Hematopoietic multipotent progenitor cell treated with erythropoietin and hydrocortisone succinate and interleukin-3 and kit ligand, for 17 days (in vitro differentiated cells): ENCODE measurements at regions not wholly inside any gene's neighbourhood (a gene's known extent, or its start where the extent isn't known, plus 50 kb on each side); places are given as distances from the start of the nearest gene placed in this dataset.
"Not testable (repeated sequence)": the region's sequence is repeated elsewhere in the genome, so short reads cannot be mapped to it uniquely, and the experiment has no call there.

Experiments
- DNase-seq: peaks from one replicate; pipeline ENCODE4 v3.0.0-alpha.2; 2015; ENCODE audit warnings: low spot score

DNA sequence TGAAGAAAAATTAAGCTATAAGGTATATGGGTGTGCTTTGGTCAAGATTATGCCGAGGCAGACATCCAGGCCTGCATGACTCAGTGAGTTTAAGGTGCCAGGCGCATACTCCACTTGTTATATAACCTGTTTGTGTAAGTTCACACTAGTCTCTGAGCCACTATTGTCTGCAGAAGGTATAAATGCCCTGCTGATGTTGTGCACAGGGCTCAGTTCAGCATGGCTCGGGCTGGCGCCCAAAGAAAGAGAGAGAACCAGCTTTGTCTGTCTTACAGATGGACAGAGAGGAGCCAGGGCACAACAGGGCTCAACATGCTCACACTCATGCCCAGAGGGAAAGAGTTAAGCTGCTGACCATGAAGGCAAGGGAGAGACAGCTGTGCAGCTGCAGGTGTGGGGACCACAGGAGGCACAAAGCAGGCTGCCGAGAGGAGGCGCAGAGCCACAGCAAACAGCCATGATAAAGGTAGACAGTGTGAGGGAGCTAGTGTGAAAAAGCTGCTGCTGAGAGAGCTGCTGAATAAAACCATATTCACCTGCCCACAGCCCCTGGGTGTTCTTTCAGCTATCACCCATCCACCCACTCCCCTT, 1587.6 kb upstream of the C9orf72 start:
- DNase-seq, result no peak

DNA sequence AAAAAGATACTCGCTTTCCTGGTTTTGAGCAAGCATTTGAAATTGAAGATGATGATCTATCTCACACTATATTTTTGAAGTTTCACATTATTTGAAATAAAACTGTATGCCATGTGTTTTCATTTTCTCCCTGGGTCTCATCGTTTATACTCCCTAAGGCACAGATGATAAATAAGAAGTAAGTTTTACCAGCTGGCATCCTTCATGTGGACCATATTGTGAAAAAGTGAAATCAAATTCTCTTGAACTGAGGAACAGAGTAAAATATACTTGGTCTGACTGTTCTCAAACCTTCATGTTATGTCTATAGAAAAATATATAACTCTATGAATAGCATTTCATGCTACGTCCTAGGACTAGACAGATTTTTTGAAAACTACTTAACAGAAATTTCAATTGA, 1600.9 kb upstream of the C9orf72 start:
- DNase-seq, result no peak

DNA sequence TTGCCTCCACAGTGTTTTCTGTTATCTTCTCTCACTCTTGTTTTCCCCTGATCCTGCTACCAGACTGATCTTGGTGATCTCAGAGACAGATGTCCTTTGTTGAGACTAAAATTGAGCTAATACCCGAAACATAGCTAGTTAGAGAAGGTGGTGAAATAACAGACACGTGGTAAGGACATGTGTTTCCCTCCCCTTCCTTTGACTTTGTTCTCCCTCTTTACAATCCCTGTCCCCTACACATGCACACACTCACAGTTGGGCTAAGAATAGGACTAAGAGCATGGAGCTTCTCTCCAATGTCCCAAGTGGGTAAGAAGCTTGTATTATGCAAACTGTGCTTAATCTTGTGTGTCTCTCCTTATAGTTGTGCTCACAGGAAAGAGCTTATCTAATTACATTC, 1603.0 kb upstream of the C9orf72 start:
- DNase-seq, result no peak

DNA sequence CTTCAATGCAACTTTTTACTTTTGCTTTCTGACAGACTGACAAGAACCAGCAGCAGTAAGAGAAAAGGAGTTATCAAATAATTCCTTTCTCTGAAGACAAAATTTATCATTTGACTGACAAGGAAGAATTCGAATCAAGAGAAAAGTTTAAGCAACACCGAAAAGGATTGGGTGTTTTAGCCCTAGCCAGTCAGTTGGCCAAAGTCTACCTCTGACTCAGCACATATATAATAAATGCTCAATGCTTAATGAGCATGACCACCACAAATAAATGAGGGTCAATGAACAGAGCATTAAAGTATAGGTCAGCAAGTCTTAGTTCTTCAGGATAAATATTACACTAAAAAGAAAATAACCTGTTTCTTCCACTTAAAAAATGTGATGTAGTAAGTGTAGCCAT, 1603.5 kb upstream of the C9orf72 start:
- DNase-seq, result no peak

DNA sequence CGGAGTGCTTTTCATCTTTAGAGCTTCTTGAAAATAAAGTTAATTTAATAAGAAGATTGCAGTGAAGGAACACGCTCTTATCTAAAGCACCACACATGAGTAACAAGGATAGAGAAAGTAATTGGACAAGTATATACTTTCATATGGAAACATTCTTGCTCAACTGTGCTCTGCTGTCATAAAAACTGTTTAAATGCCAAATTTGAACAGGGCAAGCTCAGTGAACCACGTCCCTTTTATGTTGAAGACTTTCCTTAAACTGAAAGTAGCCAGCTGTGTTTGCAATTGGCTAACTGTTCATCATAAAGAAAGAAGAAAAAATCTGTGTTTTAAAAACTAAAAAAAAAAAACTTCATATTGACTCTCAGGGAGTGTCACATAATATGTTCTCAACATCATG, 1610.7 kb upstream of the C9orf72 start:
- DNase-seq, result no peak

DNA sequence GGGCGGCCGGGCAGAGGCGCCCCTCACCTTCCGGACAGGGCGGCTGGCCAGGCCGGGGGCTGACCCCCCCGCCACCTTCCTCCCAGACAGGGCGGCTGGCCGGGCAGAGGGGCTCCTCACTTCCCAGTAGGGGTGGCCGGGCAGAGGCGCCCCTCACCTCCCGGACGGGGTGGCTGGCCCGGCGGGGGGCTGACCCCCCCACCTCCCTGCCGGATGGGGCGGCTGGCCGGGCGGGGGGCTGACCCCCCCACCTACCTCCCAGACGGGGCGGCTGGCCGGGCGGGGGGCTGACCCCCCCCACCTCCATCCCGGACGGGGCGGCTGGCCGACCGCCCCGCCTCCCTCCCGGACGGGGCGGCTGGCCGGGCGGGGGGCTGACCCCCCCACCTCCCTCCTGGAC, 1615.5 kb upstream of the C9orf72 start:
- not testable (repeated sequence) for DNase-seq

DNA sequence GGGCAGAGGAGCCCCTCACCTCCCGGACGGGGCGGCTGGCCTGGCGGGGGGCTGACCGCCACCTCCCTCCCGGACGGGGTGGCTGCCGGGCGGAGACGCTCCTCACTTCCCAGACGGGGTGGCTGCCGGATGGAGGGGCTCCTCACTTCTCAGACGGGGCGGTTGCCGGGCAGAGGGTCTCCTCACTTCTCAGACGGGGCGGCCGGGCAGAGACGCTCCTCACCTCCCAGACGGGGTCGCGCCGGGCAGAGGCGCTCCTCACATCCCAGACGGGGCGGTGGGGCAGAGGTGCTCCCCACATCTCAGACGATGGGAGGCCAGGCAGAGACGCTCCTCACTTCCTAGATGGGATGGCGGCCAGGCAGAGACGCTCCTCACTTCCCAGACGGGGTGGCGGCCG, 1615.9 kb upstream of the C9orf72 start:
- not testable (repeated sequence) for DNase-seq

DNA sequence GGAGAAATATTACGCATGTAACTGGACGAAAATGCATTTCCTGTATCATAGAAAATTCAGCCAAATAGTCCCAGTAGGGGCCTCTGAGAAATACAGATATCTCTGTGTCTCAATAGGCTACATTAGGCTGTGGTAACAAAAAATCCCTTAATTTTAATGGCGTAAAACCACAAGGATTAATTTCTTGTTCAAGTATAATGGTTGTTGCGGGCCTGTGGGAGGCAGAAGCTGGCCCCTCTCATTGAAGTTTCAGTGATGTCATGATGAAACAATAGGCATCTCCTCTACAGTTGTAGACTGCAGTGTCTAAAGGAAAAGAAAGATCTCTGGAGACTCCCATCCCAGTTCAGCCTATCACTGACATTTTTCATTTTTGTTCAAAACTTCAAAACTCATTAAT, 1625.6 kb upstream of the C9orf72 start:
- DNase-seq, result no peak

DNA sequence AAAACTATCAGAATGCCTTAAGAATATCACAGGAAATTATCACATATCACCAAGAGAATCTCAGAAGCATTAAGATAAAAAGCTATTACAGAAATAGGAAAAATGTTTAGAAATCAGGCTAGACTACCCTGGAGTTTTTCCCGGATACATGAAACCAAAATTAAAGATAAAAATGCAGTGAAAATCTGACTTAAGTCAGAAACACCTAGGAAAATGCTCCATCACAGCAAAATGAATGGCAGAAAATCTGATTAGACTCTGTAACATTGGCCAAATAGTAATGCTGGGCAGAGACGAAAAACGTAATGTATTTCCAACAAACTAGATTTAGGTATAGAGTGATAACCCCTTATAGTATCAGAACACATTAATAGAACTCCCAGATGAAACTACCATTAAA, 1626.7 kb upstream of the C9orf72 start:
- no peak for DNase-seq

DNA sequence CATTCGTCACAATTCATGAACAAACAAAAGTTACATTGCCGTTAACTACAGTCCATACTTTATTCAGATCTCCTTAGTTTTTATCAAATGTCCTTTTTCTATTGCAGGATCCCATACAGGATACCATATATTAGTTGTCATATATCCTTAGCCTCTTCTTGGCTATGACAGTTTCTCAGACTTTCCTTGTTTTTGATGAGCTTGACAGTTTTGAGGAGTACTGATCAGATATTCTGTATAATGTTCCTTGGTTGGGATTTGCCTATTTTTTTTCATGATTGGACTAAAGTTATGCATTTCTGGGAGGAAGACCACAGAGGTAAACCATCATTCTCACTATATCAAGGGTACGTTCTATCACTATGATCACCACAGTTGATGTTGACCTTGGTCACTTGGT, 1627.4 kb upstream of the C9orf72 start:
- DNase-seq, result no peak

DNA sequence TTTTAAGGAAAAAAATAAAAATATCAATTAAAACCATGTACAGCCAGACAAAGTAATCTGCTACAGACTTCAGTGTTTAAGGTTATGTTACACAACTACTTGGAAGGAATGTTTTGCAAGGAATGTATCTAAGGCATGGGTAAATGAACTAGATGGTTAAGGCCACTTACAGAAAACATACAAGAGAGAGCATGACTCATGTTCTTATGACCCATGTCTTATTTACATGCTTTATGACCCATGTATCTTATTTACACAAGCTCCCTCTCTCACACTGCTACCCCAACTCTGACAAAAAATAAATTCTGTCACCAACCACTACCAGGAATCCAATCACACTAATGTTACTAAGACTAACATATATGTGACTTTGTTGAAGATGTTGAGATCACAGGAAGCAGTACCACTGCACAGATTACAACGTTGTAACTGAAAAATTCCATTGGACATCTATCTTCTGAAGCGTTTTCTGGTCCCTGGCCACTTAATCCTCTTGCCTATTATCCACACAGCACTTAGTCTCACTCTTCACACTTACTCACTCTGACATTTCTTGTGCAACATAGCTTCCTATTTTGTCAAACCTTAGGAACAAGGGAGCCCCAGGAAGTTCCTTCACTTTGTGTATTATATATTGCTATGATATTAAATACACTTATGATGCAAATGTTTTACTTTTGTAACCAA, 1630.1 kb upstream of the C9orf72 start:
- DNase-seq, result no peak

DNA sequence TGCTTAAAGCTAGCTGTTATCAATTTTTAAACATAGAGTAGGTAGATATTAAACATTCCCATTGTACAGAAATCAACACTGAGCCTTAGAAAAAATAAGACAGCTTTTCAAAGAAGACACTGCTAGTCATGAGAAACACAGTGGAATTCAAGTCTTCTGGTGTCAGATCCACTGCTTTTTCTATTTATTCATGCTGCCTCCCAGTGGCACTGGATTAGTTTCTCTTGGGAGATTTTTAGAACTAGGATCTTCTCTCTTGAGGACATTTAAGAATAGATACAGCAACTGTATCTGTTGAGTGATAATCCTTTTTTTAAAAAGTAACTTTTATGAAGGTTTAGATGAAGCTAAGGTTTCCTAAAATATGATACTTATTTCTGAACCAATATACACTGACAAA, 1635.4 kb upstream of the C9orf72 start:
- no peak for DNase-seq

DNA sequence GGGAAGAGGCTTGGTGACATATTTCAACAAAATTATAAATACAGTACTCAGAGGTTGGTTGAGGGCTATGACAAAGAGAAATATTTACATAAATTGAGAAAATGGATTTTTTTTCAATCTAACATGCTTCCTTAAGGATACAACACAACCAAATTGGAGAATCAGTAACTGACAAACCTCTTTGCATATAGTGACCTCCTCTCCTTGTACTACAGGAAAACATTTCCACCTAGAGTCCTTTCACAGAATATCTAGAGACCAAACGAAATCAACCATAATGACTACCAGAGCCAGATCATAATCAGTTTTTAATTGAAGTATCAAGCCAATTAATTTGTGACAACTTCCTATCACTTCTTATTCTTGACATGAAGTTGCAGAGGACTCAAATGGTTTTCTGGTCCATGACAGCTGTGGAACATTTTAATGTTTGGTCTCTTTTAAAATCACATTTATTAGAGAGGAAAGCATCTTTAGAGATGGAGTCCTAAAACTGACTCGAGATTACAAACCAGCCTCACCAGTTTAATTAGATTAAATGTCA, 1636.5 kb upstream of the C9orf72 start:
- DNase-seq, result no peak

DNA sequence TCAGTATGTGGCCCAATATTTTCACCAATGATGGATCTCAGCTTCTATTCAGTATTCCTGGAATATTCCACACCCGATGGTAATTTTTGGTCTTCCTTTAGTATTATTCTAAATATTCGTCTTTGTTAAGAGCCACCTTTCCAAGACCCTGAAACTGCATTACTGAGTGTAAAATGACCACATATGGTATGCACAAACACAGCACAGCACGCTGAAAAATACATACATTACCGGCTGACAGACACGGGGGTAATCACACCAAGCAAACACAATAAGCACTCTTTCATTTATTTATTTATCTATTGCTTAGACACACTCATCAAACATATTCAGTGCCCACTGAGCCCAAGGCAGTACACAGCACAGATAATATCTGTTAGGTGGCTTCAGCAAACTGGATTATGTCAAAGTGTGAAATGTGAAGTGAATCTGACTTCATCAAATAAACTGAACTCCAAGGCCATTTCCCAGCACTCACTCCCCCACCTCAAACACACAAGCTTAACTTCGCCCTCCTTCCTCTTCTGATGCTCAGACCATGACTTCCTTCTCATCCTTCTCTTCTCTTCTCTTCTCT, 1637.8 kb upstream of the C9orf72 start:
- DNase-seq, result no peak

DNA sequence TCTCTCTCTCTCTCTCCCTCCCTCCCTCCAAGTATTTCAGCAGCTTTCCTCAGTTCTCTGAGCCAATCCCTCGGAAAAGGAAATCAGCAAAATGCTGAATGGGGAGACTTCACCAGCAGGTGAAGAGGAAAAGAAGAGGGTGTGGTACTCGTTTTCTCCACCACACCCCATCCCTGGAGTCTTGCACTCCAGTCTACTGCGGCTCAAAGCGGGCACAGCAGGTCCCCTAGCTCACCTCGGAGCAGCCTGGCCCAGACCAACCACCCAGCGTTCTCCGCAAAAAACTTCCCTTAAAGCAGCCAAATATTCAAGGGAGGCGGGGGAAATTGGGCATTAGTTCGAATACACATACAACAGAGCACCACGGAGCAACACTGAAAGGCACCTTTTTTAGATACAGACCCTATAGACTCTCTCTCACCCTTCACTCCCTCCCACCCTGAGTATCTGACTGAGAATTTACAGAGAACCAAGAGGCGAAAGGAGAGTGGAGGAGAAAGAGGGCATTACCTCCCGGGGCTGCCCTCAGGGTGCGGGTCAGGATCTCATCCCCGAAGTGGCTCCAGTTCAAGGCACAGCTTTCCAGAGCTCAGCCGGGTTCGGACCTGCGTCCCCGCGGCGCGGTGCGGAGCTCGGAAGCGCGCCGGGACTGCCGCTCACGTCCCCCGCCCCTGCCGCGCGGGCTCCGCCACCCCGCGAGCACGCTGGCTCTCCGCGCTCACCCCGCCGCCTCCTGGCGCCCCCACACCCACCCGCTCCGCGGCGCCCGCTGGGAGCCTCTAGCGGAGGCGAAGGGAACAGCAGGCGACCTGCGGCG, 1638.5 kb upstream of the C9orf72 start:
- DNase-seq, result no peak

DNA sequence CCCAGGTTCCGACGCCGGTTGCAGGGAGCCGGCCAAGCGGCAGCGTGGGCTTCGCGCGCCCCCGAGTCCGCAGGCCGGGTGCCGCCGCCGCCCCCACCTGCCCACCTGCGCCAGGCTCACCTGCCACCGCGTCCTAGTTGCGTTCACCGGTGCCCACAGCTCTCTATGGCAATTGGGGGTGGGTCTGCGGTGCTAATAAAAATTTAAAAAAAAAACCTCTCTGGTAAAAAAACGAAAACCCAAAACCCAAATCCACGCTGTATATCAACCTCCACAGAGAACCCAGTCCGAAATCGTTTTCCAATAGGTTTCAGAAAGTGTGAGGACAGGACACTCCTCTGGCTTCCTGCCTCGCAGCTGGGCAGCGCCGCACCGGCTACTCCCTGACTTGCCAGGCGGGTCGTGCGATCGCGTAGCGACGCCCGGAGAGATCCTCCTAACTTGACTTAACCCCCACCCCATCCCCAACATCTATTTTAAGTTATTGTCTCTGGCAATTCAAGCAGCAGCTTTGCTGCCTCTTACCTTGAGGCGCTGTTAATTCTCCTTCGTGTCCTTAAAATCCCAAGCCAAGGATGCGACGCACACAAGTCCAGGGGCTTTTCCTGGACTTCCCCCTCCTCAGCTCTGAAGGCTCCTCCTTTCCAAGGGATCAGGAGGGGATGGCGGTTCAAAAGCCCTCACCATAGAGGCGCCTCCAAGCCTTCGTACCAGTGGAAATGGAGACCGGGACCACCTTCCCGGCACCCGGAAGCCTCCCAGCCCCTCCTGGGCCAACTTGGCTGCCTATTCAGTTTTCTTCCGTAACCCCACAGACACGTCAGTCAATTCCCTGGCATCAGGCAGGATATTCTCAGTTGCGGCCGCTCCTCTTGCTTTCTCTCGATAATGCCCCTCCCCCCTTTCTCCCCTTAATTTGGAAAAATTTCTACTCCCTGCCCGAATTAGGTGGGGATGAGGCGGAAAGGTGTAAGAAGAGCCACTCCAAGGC, 1639.4 kb upstream of the C9orf72 start:
- DNase-seq, result no peak

DNA sequence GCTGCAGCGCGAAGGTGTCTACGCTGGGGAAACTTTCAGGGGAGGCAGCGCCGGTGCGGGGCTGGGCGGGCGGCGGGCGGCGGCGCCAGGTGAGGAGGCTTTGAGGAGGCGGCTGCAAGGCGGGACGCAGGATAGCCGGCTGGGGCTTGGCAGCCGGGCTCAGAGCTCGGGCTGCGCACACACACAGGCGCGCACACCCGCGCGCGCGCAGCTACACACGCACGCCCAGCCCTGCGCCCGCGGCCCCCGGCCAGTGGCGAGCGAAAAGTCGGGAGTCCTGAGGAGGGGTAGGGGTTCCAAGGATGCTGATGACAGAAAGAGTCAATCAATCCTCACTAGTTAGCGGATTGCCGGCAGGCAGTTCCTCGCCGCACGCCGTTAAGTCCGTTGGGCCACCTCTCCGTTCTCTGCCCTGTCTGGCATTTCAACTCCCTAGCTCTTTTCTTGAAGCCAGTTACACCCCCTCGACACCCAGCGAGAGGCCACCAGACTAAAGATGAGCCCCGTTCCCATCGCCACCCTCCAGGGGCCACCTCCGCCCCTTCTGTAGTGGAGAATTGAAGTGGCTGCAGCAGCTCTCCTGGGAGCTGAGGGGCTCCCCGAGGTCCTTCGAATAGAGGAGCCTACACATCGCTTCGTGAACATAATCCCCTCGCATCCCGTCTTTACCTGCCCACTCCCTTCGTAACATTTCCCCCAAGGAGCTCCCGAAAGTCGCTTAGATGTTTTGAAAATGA, 1640.3 kb upstream of the C9orf72 start, which contains the start of gene LINGO2:
Gene LINGO2, minus strand, starts transcription at position 185 of the 737 bp plus-strand sequence.
- DNase-seq, result no peak

DNA sequence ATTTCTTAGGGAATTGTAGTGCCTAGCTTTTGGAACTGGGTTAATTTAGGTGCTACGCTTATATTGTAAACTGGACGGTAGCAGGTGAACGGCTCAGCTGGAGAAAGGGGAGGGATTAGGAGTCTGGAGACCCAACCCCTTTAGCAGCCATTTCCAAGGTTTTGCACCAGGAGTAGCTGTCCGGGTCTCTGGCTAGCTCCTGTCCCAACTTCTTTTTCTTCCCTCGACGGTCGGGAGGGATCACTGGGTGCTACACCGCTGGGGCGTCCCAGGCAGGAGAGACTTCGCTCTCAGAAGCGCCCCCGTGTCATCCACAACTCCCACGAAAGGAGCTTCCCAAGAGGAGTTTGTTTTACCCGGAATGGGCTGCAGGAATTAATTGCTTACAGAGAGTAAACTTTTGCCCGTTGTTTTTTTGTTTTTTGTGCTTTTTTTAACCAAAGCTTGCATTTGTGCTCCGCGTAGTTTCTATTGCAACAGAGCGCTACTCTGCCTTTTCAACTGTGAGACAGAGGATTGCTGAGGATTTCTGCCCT, 1640.9 kb upstream of the C9orf72 start:
- no peak for DNase-seq

DNA sequence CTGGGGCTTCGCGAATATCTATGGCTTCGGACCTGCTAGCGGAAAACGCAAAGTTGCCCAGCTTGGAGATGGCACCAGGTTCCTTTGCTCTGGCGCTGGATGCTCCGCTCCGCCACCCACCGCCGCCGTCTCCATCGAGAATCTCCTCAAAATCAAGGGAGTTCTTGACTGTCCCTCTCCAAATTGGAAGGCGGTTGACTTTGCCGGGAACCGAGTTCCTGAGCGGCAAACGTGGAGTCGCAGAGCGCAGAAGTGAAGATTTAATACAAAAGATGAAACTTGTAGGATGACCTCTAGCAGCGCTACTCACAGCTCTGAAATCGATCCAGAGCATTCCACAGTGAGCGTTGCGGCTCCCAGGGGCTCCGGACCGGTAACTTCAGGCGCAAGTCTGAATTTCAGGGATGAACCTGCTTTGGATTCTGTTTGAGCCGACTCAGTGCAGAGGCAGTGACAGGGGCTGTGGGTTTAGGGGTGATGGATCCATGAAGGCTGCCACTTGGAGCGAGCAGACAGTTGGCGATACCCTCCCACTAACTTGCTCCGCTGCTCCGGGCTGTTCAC, 1641.5 kb upstream of the C9orf72 start:
- DNase-seq, result no peak

DNA sequence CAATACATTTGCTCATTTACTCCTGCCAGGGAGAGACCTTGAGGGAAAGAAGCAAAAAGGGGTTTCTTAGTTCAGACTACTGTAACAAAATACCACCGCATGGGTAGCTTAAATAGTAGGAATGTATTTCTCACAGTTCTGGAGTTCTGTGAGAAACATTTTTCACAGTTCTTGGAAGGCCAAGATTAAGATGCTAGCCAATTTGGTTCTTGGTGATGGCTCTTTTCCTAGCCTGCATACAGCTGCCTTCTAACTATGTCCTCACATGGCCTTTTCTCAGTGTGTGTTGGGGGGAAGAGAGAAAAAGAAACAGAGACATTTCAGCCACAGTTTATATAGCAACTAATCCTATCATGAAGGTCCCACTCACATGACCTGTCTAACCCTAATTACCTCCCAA, 1644.7 kb upstream of the C9orf72 start:
- no peak for DNase-seq
